ENCODE measurements at regions not wholly inside any gene's neighbourhood (a gene's known extent, or its start where the extent isn't known, plus 50 kb on each side); places are given as distances from the start of the nearest gene placed in this dataset.

GRCh38 chr10:8327140-8327423 lies 272.6 kb downstream of the GATA3 start:
- no peaks in the 10 kb centered on the region for H3K9me3 ChIP-seq
- TF ChIP-seq CTCF (IDR thresholded peaks at IDR 0.05; ENCODE audit: low read depth, low read length): no peak
- no peaks in the 10 kb centered on the region for H3K36me3 ChIP-seq
- no peak overlapping the region for H3K4me3 ChIP-seq (ENCODE audit: low read depth, low read length)
- no peak for DNase-seq
- peaks cover 15% of the 10 kb centered on the region for H3K4me1 ChIP-seq
- H3K27me3 ChIP-seq: no peaks in the 10 kb centered on the region

GRCh38 chr10:8331387-8331786 lies 276.9 kb downstream of the GATA3 start:
- Histone ChIP-seq H3K9me3 (no peaks in the 10 kb centered on the region), H3K4me3 (ENCODE audit: low read depth, low read length) (no peak overlapping the region; the same call in 1 of the 2 replicates), H3K27me3 (no peaks in the 10 kb centered on the region), H3K4me1 (no peaks in the 10 kb centered on the region), H3K36me3 (no peaks in the 10 kb centered on the region)
- TF ChIP-seq CTCF (IDR thresholded peaks at IDR 0.05; ENCODE audit: low read depth, low read length): no peak
- no peak for DNase-seq

GRCh38 chr10:8331896-8332729 lies 277.6 kb downstream of the GATA3 start:
- peak overlapping the region; percentile 75 for H3K4me3 ChIP-seq (ENCODE audit: low read depth, low read length)
- peak; percentile 79 for DNase-seq

GRCh38 chr10:8332730-8333111 lies 278.2 kb downstream of the GATA3 start:
- Histone ChIP-seq H3K9me3 (no peaks in the 10 kb centered on the region), H3K4me1 (no peaks in the 10 kb centered on the region), H3K27me3 (no peaks in the 10 kb centered on the region), H3K36me3 (no peaks in the 10 kb centered on the region), H3K4me3 (ENCODE audit: low read depth, low read length) (peak overlapping the region; percentile 75)
- no peak for DNase-seq
- no peak for TF ChIP-seq CTCF (IDR thresholded peaks at IDR 0.05; ENCODE audit: low read depth, low read length)

More at GRCh38 chr10:8331896-8332729, 277.6 kb downstream of the GATA3 start:
- TF ChIP-seq CTCF (IDR thresholded peaks at IDR 0.05; ENCODE audit: low read depth, low read length): no peak
- no peaks in the 10 kb centered on the region for H3K4me1 ChIP-seq
- no peaks in the 10 kb centered on the region for H3K27me3 ChIP-seq
- no peaks in the 10 kb centered on the region for H3K9me3 ChIP-seq
- no peaks in the 10 kb centered on the region for H3K36me3 ChIP-seq

- Histone ChIP-seq H3K36me3 (no peaks in the 10 kb centered on the region), H3K9me3 (no peaks in the 10 kb centered on the region), H3K27me3 (no peaks in the 10 kb centered on the region), H3K4me1 (no peaks in the 10 kb centered on the region), H3K4me3 (ENCODE audit: low read depth, low read length) (no peak overlapping the region)
- TF ChIP-seq CTCF (IDR thresholded peaks at IDR 0.05; ENCODE audit: low read depth, low read length): no peak
- no peak for DNase-seq
Observed at GRCh38 chr10:8334631-8335030, 280.1 kb downstream of the GATA3 start.

- H3K4me1 ChIP-seq: no peaks in the 10 kb centered on the region; the same call in 1 of the 2 replicates
- no peaks in the 10 kb centered on the region for H3K27me3 ChIP-seq
- no peak overlapping the region for H3K4me3 ChIP-seq (ENCODE audit: low read depth, low read length)
- no peak for DNase-seq
- no peak for TF ChIP-seq CTCF (IDR thresholded peaks at IDR 0.05; ENCODE audit: low read depth, low read length)
- H3K9me3 ChIP-seq: no peaks in the 10 kb centered on the region
- no peaks in the 10 kb centered on the region for H3K36me3 ChIP-seq
Observed at GRCh38 chr10:8336629-8337331, 282.3 kb downstream of the GATA3 start.
